ENCODE measurements at regions not wholly inside any gene's neighbourhood (a gene's known extent, or its start where the extent isn't known, plus 50 kb on each side); places are given as distances from the start of the nearest gene placed in this dataset.
"Not testable (repeated sequence)": the region's sequence is repeated elsewhere in the genome, so short reads cannot be mapped to it uniquely, and the experiment has no call there.

- Histone ChIP-seq H3K9ac (ENCODE audit: insufficient read length, low read depth) (no peak overlapping the region), H3K4me1 (ENCODE audit: insufficient read depth, insufficient read length) (peaks cover 5% of the 10 kb centered on the region)
- no peak for DNase-seq (ENCODE audit: low read depth, low spot score)
Measured at GRCh38 chr20:48359692-48360341, 468.0 kb downstream of the PREX1 start.

GRCh38 chr20:48359055-48359390 lies 468.8 kb downstream of the PREX1 start:
- peaks cover 11% of the 10 kb centered on the region; the same call in 1 of the 2 replicates for H3K9me3 ChIP-seq (ENCODE audit: insufficient read depth, low read length)
- not testable (repeated sequence) for H3K4me1 ChIP-seq (ENCODE audit: insufficient read depth, insufficient read length); H3K36me3 ChIP-seq (ENCODE audit: insufficient read depth, insufficient read length, low read length); H3K27me3 ChIP-seq (ENCODE audit: insufficient read depth, insufficient read length); H3K4me3 ChIP-seq (ENCODE audit: insufficient read length, low read depth); DNase-seq (ENCODE audit: low read depth, low spot score); H3K9ac ChIP-seq (ENCODE audit: insufficient read length, low read depth)

More at GRCh38 chr20:48359692-48360341, 468.0 kb downstream of the PREX1 start:
- no peaks in the 10 kb centered on the region for H3K27me3 ChIP-seq (ENCODE audit: insufficient read depth, insufficient read length)
- H3K4me3 ChIP-seq (ENCODE audit: insufficient read length, low read depth): no peak overlapping the region
- TF ChIP-seq SUZ12 (IDR thresholded peaks at IDR 0.05; ENCODE audit: extremely low read depth, insufficient read depth, insufficient read length) (no peak), ZNF274 (IDR thresholded peaks at IDR 0.05; ENCODE audit: low read depth, low read length) (no peak), YY1 (IDR thresholded peaks at IDR 0.05; ENCODE audit: insufficient read depth, insufficient read length) (no peak)
- H3K9me3 ChIP-seq (ENCODE audit: insufficient read depth, low read length): peaks cover 3% of the 10 kb centered on the region; the same call in 1 of the 2 replicates
- no peaks in the 10 kb centered on the region for H3K36me3 ChIP-seq (ENCODE audit: insufficient read depth, insufficient read length, low read length)

GRCh38 chr20:48358176-48359054 lies 469.4 kb downstream of the PREX1 start:
- Histone ChIP-seq H3K27me3 (ENCODE audit: insufficient read depth, insufficient read length) (no peaks in the 10 kb centered on the region), H3K9ac (ENCODE audit: insufficient read length, low read depth) (no peak overlapping the region), H3K36me3 (ENCODE audit: insufficient read depth, insufficient read length, low read length) (no peaks in the 10 kb centered on the region), H3K9me3 (ENCODE audit: insufficient read depth, low read length) (peaks cover 16% of the 10 kb centered on the region; the same call in 1 of the 2 replicates), H3K4me1 (ENCODE audit: insufficient read depth, insufficient read length) (peaks cover 5% of the 10 kb centered on the region), H3K4me3 (ENCODE audit: insufficient read length, low read depth) (no peak overlapping the region)
- TF ChIP-seq ZNF274 (IDR thresholded peaks at IDR 0.05; ENCODE audit: low read depth, low read length) (no peak), SUZ12 (IDR thresholded peaks at IDR 0.05; ENCODE audit: extremely low read depth, insufficient read depth, insufficient read length) (no peak)
- DNase-seq (ENCODE audit: low read depth, low spot score): no peak

- Histone ChIP-seq H3K36me3 (ENCODE audit: insufficient read depth, insufficient read length, low read length) (no peaks in the 10 kb centered on the region), H3K9ac (ENCODE audit: insufficient read length, low read depth) (no peak overlapping the region), H3K27me3 (ENCODE audit: insufficient read depth, insufficient read length) (no peaks in the 10 kb centered on the region), H3K4me3 (ENCODE audit: insufficient read length, low read depth) (no peak overlapping the region), H3K9me3 (ENCODE audit: insufficient read depth, low read length) (peaks cover 16% of the 10 kb centered on the region; the same call in 1 of the 2 replicates), H3K4me1 (ENCODE audit: insufficient read depth, insufficient read length) (peaks cover 5% of the 10 kb centered on the region)
- TF ChIP-seq ZNF274 (IDR thresholded peaks at IDR 0.05; ENCODE audit: low read depth, low read length) (no peak), YY1 (IDR thresholded peaks at IDR 0.05; ENCODE audit: insufficient read depth, insufficient read length) (no peak), SUZ12 (IDR thresholded peaks at IDR 0.05; ENCODE audit: extremely low read depth, insufficient read depth, insufficient read length) (no peak)
- DNase-seq (ENCODE audit: low read depth, low spot score): no peak
Measured at GRCh38 chr20:48357714-48358113, 470.1 kb downstream of the PREX1 start.

GRCh38 chr20:48354903-48355302 lies 472.9 kb downstream of the PREX1 start:
- Histone ChIP-seq H3K4me1 (ENCODE audit: insufficient read depth, insufficient read length) (peaks cover 5% of the 10 kb centered on the region), H3K4me3 (ENCODE audit: insufficient read length, low read depth) (no peak overlapping the region), H3K27me3 (ENCODE audit: insufficient read depth, insufficient read length) (no peaks in the 10 kb centered on the region), H3K36me3 (ENCODE audit: insufficient read depth, insufficient read length, low read length) (no peaks in the 10 kb centered on the region), H3K9me3 (ENCODE audit: insufficient read depth, low read length) (peaks cover 16% of the 10 kb centered on the region; the same call in 1 of the 2 replicates), H3K9ac (ENCODE audit: insufficient read length, low read depth) (no peak overlapping the region)
- no peak for DNase-seq (ENCODE audit: low read depth, low spot score)
- no peak for TF ChIP-seq YY1 (IDR thresholded peaks at IDR 0.05; ENCODE audit: insufficient read depth, insufficient read length)
- TF ChIP-seq ZNF274 (IDR thresholded peaks at IDR 0.05; ENCODE audit: low read depth, low read length): no peak
- no peak for TF ChIP-seq SUZ12 (IDR thresholded peaks at IDR 0.05; ENCODE audit: extremely low read depth, insufficient read depth, insufficient read length)

GRCh38 chr20:48354320-48354876 lies 473.4 kb downstream of the PREX1 start:
- H3K9me3 ChIP-seq (ENCODE audit: insufficient read depth, low read length): peaks cover 16% of the 10 kb centered on the region; the same call in 1 of the 2 replicates
- DNase-seq (ENCODE audit: low read depth, low spot score): no peak
- no peaks in the 10 kb centered on the region for H3K36me3 ChIP-seq (ENCODE audit: insufficient read depth, insufficient read length, low read length)
- no peak overlapping the region for H3K4me3 ChIP-seq (ENCODE audit: insufficient read length, low read depth)
- H3K27me3 ChIP-seq (ENCODE audit: insufficient read depth, insufficient read length): no peaks in the 10 kb centered on the region
- no peak for TF ChIP-seq YY1 (IDR thresholded peaks at IDR 0.05; ENCODE audit: insufficient read depth, insufficient read length)
- no peak for TF ChIP-seq ZNF274 (IDR thresholded peaks at IDR 0.05; ENCODE audit: low read depth, low read length)
- TF ChIP-seq SUZ12 (IDR thresholded peaks at IDR 0.05; ENCODE audit: extremely low read depth, insufficient read depth, insufficient read length): no peak
- no peak overlapping the region for H3K9ac ChIP-seq (ENCODE audit: insufficient read length, low read depth)
- peaks cover under 1% of the 10 kb centered on the region for H3K4me1 ChIP-seq (ENCODE audit: insufficient read depth, insufficient read length)

GRCh38 chr20:48352628-48353027 lies 475.2 kb downstream of the PREX1 start:
- DNase-seq (ENCODE audit: low read depth, low spot score): no peak
- Histone ChIP-seq H3K36me3 (ENCODE audit: insufficient read depth, insufficient read length, low read length) (no peaks in the 10 kb centered on the region), H3K4me1 (ENCODE audit: insufficient read depth, insufficient read length) (no peaks in the 10 kb centered on the region), H3K4me3 (ENCODE audit: insufficient read length, low read depth) (no peak overlapping the region), H3K27me3 (ENCODE audit: insufficient read depth, insufficient read length) (no peaks in the 10 kb centered on the region), H3K9me3 (ENCODE audit: insufficient read depth, low read length) (peaks cover 16% of the 10 kb centered on the region; the same call in 1 of the 2 replicates), H3K9ac (ENCODE audit: insufficient read length, low read depth) (no peak overlapping the region)
- TF ChIP-seq SUZ12 (IDR thresholded peaks at IDR 0.05; ENCODE audit: extremely low read depth, insufficient read depth, insufficient read length): no peak
- TF ChIP-seq ZNF274 (IDR thresholded peaks at IDR 0.05; ENCODE audit: low read depth, low read length): no peak
- no peak for TF ChIP-seq YY1 (IDR thresholded peaks at IDR 0.05; ENCODE audit: insufficient read depth, insufficient read length)
